K562 (cell line): ENCODE measurements at regions not wholly inside any gene's neighbourhood (a gene's known extent, or its start where the extent isn't known, plus 50 kb on each side); places are given as distances from the start of the nearest gene placed in this dataset.

Experiments
- CTBP1 ChIP-seq: fragments of 450-650 bp; IDR thresholded peaks from 2 replicates; pipeline ENCODE4 v1.6.1; 2016; ENCODE audit warnings: borderline replicate concordance
- CTCF ChIP-seq, 3 experiments: IDR thresholded peaks in 2 of 3; conservative IDR thresholded peaks in 1 of 3; 2 replicates each; pipeline ENCODE4 v1.5.1; 2011 to 2012; ENCODE audit warnings: low read length in 3 of 3, mild to moderate bottlenecking in 3 of 3, control low read depth in 2 of 3, improper control_type of control experiment in 1 of 3, inconsistent platforms in 1 of 3, low read depth in 1 of 3, mixed read lengths in 1 of 3, moderate library complexity in 1 of 3; ENCODE audit not compliant: insufficient read depth in 2 of 3
- FOXA3 ChIP-seq, 2 experiments: fragments of 450-650 bp in 1 of 2; sonication (generic) in 1 of 2; formaldehyde crosslinking; IDR thresholded peaks in 1 of 2; conservative IDR thresholded peaks in 1 of 2; 2 replicates each; pipeline versions ENCODE4 v1.4.0 to v1.8.0; 2020 to 2022; ENCODE audit warnings: mild to moderate bottlenecking in 2 of 2, missing genetic modification reagents in 1 of 2
- HCFC1 ChIP-seq: IDR thresholded peaks from 2 replicates; pipeline ENCODE4 v1.6.1; 2012; ENCODE audit warnings: low read depth, low read length, improper control_type of control experiment
- HDAC2 ChIP-seq: fragments of 450-650 bp; IDR thresholded peaks from 2 replicates; pipeline ENCODE4 v1.6.1; 2016; ENCODE audit warnings: mild to moderate bottlenecking
- MXI1 ChIP-seq: IDR thresholded peaks from 2 replicates; pipeline ENCODE4 v1.6.1; 2011; ENCODE audit warnings: low read depth, mild to moderate bottlenecking, improper control_type of control experiment, low read length
- PHB2 ChIP-seq: fragments of 450-650 bp; IDR thresholded peaks from 2 replicates; pipeline ENCODE4 v1.6.1; 2017; ENCODE audit warnings: low read depth
- PML ChIP-seq: IDR thresholded peaks from 2 replicates; pipeline ENCODE4 v1.6.1; 2012; ENCODE audit warnings: low read length, inconsistent platforms
- POLR2A ChIP-seq: fragments of 450-650 bp; conservative IDR thresholded peaks from 2 replicates; pipeline ENCODE4 v1.6.1; 2016
- RAD21 ChIP-seq, 2 experiments: fragments of 250-450 bp in 1 of 2; fragments of 450-650 bp in 1 of 2; sonication (Bioruptor Pico) in 1 of 2; formaldehyde crosslinking in 1 of 2; IDR thresholded peaks in 1 of 2; conservative IDR thresholded peaks in 1 of 2; 2 replicates each; pipeline versions ENCODE4 v1.4.0 to v1.8.0; 2020 to 2022; ENCODE audit warnings: mild to moderate bottlenecking in 2 of 2, moderate library complexity in 1 of 2
- RCOR1 ChIP-seq, 2 experiments: IDR thresholded peaks; 2 replicates each; pipeline ENCODE4 v1.6.1; 2012; ENCODE audit warnings: low read depth in 2 of 2, low read length in 2 of 2, borderline replicate concordance in 1 of 2, improper control_type of control experiment in 1 of 2
- ZFX ChIP-seq: sonication (generic); formaldehyde crosslinking; IDR thresholded peaks from 2 replicates; pipeline ENCODE4 v1.8.0; 2022; ENCODE audit warnings: mild to moderate bottlenecking, missing genetic modification reagents, moderate library complexity

- TF ChIP-seq PML: no peak
- no peak for TF ChIP-seq CTBP1
- TF ChIP-seq MXI1: no peak
- no peak for TF ChIP-seq FOXA3 (CRISPR knock-in tag; conservative IDR thresholded peaks at IDR 0.05 in 1 of 2, IDR thresholded peaks at IDR 0.05 in 1 of 2)
- no peak for TF ChIP-seq RAD21 (CRISPR knock-in tag; conservative IDR thresholded peaks at IDR 0.05 in 1 of 2, IDR thresholded peaks at IDR 0.05 in 1 of 2)
- TF ChIP-seq ZFX (CRISPR knock-in tag): no peak
- TF ChIP-seq RCOR1 (IDR thresholded peaks at IDR 0.05; ENCODE audit: borderline replicate concordance in 1 of 2, low read depth in 2 of 2, low read length in 2 of 2): no peak
- no peak for TF ChIP-seq POLR2A
- TF ChIP-seq PHB2: no peak
- TF ChIP-seq HCFC1: no peak
- no peak for TF ChIP-seq HDAC2
- TF ChIP-seq CTCF (IDR thresholded peaks at IDR 0.05 in 2 of 3, conservative IDR thresholded peaks at IDR 0.05 in 1 of 3; ENCODE audit: insufficient read depth in 2 of 3, low read depth in 1 of 3, low read length in 3 of 3): no peak
Measured at GRCh38 chrX:63919081-63919480, 134.1 kb upstream of the ARHGEF9 start.
